ENCODE measurements at regions not wholly inside any gene's neighbourhood (a gene's known extent, or its start where the extent isn't known, plus 50 kb on each side); places are given as distances from the start of the nearest gene placed in this dataset.

DNA sequence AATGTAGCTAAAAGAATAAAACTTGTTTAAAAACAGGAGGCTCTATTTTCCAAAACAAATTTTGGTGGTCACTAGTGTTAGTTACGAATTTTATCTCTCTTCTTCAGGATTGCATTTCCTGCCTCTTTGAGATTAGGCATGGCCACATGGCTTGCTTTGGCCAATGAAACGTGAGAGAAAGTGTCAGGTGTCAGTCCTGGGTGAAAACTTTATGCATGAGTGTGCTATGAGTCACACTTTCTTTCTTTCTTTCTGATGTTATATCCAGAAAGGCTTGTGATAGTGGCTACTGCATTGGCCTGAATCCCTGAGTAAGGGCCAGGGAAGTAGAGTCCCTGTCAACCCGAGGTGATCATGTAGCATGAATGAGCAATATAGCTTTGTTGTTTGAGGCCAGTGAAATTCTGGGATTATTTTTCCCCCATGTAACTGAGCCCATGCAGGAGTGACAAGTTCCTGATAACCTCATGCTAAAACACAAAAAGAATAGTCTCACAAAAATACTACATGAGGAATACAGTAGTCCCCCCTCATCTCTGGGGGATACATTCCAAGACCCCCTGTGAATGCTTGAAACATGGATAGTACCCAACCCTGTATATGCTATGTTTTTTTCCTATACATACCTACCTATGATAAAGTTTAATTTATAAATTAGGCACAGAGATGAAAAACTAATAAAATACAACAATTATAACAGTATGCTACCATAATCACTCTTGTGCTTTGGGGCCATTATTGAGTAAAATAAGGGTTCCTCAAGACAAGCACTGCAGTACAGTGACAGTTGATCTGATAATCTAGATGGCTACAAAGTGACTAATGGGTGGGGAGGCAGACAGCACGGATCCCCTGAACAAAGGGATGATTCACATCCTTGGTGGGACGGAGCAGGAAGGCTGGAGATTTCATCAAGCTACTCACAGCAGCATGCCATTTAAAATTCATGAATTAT is 109.5 kb downstream of the CDC42EP3 start:
- Histone ChIP-seq H3K9me3 (ENCODE audit: insufficient read depth, low read length) (no peaks in the 10 kb centered on the region), H2AFZ (ENCODE audit: low read depth, low read length) (peak overlapping the region; percentile 61; the same call in 1 of the 2 replicates), H4K20me1 (ENCODE audit: insufficient read depth, low read length) (no peaks in the 10 kb centered on the region), H3K4me2 (ENCODE audit: low read length) (peak overlapping the region; percentile 57), H3K4me3 (ENCODE audit: low read length) (peak overlapping the region; percentile 22), H3K27ac (ENCODE audit: low read length) (peak overlapping the region; percentile 49), H3K36me3 (replicated peaks; ENCODE audit: low read depth, low read length) (no peaks in the 10 kb centered on the region), H3K9ac (ENCODE audit: low read length) (peak overlapping the region; percentile 20; the same call in 1 of the 2 replicates), H3K27me3 (ENCODE audit: low read depth, low read length) (no peaks in the 10 kb centered on the region), H3K4me1 (ENCODE audit: low read length) (peaks cover 50% of the 10 kb centered on the region), H3K79me2 (ENCODE audit: low read length) (no peaks in the 10 kb centered on the region)
- TF ChIP-seq, protein P1, sequence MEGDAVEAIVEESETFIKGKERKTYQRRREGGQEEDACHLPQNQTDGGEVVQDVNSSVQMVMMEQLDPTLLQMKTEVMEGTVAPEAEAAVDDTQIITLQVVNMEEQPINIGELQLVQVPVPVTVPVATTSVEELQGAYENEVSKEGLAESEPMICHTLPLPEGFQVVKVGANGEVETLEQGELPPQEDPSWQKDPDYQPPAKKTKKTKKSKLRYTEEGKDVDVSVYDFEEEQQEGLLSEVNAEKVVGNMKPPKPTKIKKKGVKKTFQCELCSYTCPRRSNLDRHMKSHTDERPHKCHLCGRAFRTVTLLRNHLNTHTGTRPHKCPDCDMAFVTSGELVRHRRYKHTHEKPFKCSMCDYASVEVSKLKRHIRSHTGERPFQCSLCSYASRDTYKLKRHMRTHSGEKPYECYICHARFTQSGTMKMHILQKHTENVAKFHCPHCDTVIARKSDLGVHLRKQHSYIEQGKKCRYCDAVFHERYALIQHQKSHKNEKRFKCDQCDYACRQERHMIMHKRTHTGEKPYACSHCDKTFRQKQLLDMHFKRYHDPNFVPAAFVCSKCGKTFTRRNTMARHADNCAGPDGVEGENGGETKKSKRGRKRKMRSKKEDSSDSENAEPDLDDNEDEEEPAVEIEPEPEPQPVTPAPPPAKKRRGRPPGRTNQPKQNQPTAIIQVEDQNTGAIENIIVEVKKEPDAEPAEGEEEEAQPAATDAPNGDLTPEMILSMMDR (IDR thresholded peaks at IDR 0.05; ENCODE audit: low read depth, low read length), result no peak
- TF ChIP-seq EZH2phosphoT487 (IDR thresholded peaks at IDR 0.05; ENCODE audit: low read depth), result no peak

DNA sequence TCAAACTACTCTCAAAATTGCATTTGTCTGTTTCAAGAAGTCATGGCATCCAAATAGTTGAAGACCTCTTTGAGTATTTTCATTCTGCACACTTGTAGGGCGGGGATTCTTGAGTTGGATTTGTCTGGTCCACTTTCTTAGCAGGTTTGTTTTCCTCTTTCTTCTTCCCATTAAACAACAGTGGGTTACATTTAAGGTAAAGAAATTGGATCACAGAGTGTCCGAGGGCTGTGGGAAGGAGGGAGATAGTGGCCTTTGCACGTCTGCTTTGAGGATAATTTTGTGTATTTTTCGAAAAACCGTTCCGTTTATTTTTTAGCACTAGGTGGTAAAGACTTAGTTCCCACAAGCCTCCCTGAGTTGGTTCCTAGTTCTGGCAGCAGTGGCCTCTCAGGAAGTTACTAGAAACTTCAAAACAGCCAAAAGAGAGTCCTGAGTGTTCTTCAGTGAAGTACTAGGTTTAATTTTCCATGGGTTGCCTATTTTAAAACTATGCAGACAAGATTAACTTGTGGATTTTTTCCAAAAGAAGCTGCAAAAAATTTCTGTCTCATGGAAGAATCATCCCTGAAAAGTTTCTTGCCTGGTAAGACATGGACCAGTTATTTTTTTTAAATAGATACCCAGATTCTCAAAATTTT is 107.9 kb downstream of the CDC42EP3 start:
- TF ChIP-seq, protein P1 (IDR thresholded peaks at IDR 0.05; ENCODE audit: low read depth, low read length), result no peak
- TF ChIP-seq EZH2phosphoT487 (IDR thresholded peaks at IDR 0.05; ENCODE audit: low read depth), result no peak
- Histone ChIP-seq H3K4me3 (ENCODE audit: low read length) (no peak overlapping the region), H3K4me1 (ENCODE audit: low read length) (peaks cover 55% of the 10 kb centered on the region), H3K79me2 (ENCODE audit: low read length) (no peaks in the 10 kb centered on the region), H3K4me2 (ENCODE audit: low read length) (no peak overlapping the region), H3K9me3 (ENCODE audit: insufficient read depth, low read length) (no peaks in the 10 kb centered on the region), H3K27me3 (ENCODE audit: low read depth, low read length) (no peaks in the 10 kb centered on the region), H2AFZ (ENCODE audit: low read depth, low read length) (no peak overlapping the region), H3K36me3 (replicated peaks; ENCODE audit: low read depth, low read length) (no peaks in the 10 kb centered on the region), H4K20me1 (ENCODE audit: insufficient read depth, low read length) (no peaks in the 10 kb centered on the region), H3K9ac (ENCODE audit: low read length) (no peak overlapping the region), H3K27ac (ENCODE audit: low read length) (no peak overlapping the region)

DNA sequence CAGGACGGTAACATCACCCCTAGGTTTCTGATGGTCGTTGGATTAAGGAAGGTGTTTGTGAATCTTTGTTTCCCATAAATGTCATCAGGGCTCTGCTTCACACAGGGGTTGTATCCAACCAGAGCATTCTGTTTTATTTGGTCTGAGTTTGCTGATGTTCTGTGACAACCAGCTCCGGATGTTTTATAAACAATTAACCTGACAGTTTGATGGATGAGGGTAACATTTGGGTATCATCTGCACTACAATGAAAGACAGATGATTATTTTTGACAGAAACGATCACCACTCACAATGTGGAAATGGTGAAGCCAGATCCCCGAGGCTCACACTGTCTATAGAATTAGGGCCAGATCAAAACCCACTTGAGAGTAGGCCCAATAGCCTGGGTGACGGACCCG is 107.1 kb downstream of the CDC42EP3 start:
- Histone ChIP-seq H4K20me1 (ENCODE audit: insufficient read depth, low read length) (no peaks in the 10 kb centered on the region), H3K27ac (ENCODE audit: low read length) (no peak overlapping the region), H3K79me2 (ENCODE audit: low read length) (no peaks in the 10 kb centered on the region), H3K9ac (ENCODE audit: low read length) (no peak overlapping the region), H3K4me3 (ENCODE audit: low read length) (no peak overlapping the region), H2AFZ (ENCODE audit: low read depth, low read length) (no peak overlapping the region), H3K9me3 (ENCODE audit: insufficient read depth, low read length) (no peaks in the 10 kb centered on the region), H3K4me1 (ENCODE audit: low read length) (peaks cover 53% of the 10 kb centered on the region), H3K4me2 (ENCODE audit: low read length) (no peak overlapping the region), H3K36me3 (replicated peaks; ENCODE audit: low read depth, low read length) (no peaks in the 10 kb centered on the region), H3K27me3 (ENCODE audit: low read depth, low read length) (no peaks in the 10 kb centered on the region)
- TF ChIP-seq, protein P1 (IDR thresholded peaks at IDR 0.05; ENCODE audit: low read depth, low read length), result no peak
- no peak for TF ChIP-seq EZH2phosphoT487 (IDR thresholded peaks at IDR 0.05; ENCODE audit: low read depth)

DNA sequence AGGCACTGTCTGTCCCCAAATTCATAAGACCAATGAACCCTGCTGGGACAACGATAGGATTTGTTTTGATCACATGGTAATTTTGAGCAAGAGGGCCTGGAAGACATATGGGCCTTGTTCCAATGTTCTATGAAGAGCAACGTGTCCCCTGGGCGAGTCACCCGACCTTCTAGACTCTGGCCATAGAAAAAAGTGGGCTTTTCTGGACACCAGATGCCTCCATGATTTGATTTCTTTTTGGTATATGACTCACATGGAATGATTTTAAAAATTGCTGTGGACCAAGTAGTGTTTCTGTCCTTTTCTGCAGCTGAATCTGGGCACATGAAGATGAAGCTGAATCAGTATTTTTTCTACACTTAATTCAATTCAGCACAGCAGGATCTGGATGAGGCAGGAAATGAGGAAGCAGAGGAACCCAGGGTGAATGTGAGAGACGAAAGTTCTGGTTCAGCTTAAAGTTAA is 104.9 kb downstream of the CDC42EP3 start:
- Histone ChIP-seq H3K9me3 (ENCODE audit: insufficient read depth, low read length) (no peaks in the 10 kb centered on the region), H3K27me3 (ENCODE audit: low read depth, low read length) (no peaks in the 10 kb centered on the region), H3K36me3 (replicated peaks; ENCODE audit: low read depth, low read length) (no peaks in the 10 kb centered on the region), H3K79me2 (ENCODE audit: low read length) (no peaks in the 10 kb centered on the region), H3K4me3 (ENCODE audit: low read length) (no peak overlapping the region), H3K4me1 (ENCODE audit: low read length) (peaks cover 53% of the 10 kb centered on the region), H3K9ac (ENCODE audit: low read length) (no peak overlapping the region), H4K20me1 (ENCODE audit: insufficient read depth, low read length) (no peaks in the 10 kb centered on the region), H3K4me2 (ENCODE audit: low read length) (no peak overlapping the region), H3K27ac (ENCODE audit: low read length) (no peak overlapping the region), H2AFZ (ENCODE audit: low read depth, low read length) (no peak overlapping the region)
- TF ChIP-seq, protein P1 (IDR thresholded peaks at IDR 0.05; ENCODE audit: low read depth, low read length), result no peak
- TF ChIP-seq EZH2phosphoT487 (IDR thresholded peaks at IDR 0.05; ENCODE audit: low read depth), result no peak

Measured in OCI-LY3 (cell line).